ENCODE measurements at regions not wholly inside any gene's neighbourhood (a gene's known extent, or its start where the extent isn't known, plus 50 kb on each side); places are given as distances from the start of the nearest gene placed in this dataset.
"Not testable (repeated sequence)": the region's sequence is repeated elsewhere in the genome, so short reads cannot be mapped to it uniquely, and the experiment has no call there.

- no peak for DNase-seq (ENCODE audit: low read depth)
- H3K4me3 ChIP-seq (ENCODE audit: low read depth, low read length) = no peak overlapping the region
- no peak for TF ChIP-seq CTCF (IDR thresholded peaks at IDR 0.05; ENCODE audit: low read depth, low read length, missing control alignments)
Measured at GRCh38 chr4:187499956-187500355, 495.6 kb upstream of the ZFP42 start.

GRCh38 chr4:187500796-187501195 is 494.8 kb upstream of the ZFP42 start:
- no peak for DNase-seq (ENCODE audit: low read depth)
- no peak overlapping the region for H3K4me3 ChIP-seq (ENCODE audit: low read depth, low read length)
- TF ChIP-seq CTCF (IDR thresholded peaks at IDR 0.05; ENCODE audit: low read depth, low read length, missing control alignments) = no peak

GRCh38 chr4:187501731-187502130 is 493.8 kb upstream of the ZFP42 start:
- H3K4me3 ChIP-seq (ENCODE audit: low read depth, low read length) = no peak overlapping the region
- DNase-seq (ENCODE audit: low read depth) = no peak
- no peak for TF ChIP-seq CTCF (IDR thresholded peaks at IDR 0.05; ENCODE audit: low read depth, low read length, missing control alignments)

- H3K4me3 ChIP-seq (ENCODE audit: low read depth, low read length) = no peak overlapping the region
- TF ChIP-seq CTCF (IDR thresholded peaks at IDR 0.05; ENCODE audit: low read depth, low read length, missing control alignments) = no peak
- DNase-seq (ENCODE audit: low read depth) = no peak
Measured at GRCh38 chr4:187504974-187505797, 490.4 kb upstream of the ZFP42 start.

- not testable (repeated sequence) for H3K4me3 ChIP-seq (ENCODE audit: low read depth, low read length); DNase-seq (ENCODE audit: low read depth)
Measured at GRCh38 chr4:187505798-187506141, 489.8 kb upstream of the ZFP42 start.

GRCh38 chr4:187516224-187516623 is 479.3 kb upstream of the ZFP42 start:
- DNase-seq (ENCODE audit: low read depth) = no peak
- TF ChIP-seq CTCF (IDR thresholded peaks at IDR 0.05; ENCODE audit: low read depth, low read length, missing control alignments) = no peak
- H3K4me3 ChIP-seq (ENCODE audit: low read depth, low read length) = no peak overlapping the region

GRCh38 chr4:187541666-187542065 is 453.9 kb upstream of the ZFP42 start:
- H3K4me3 ChIP-seq (ENCODE audit: low read depth, low read length) = no peak overlapping the region
- TF ChIP-seq CTCF (IDR thresholded peaks at IDR 0.05; ENCODE audit: low read depth, low read length, missing control alignments) = no peak

More at GRCh38 chr4:187541666-187542065, 453.9 kb upstream of the ZFP42 start:
- DNase-seq (ENCODE audit: low read depth) = no peak
